GM19452 (cell line): ENCODE measurements at regions not wholly inside any gene's neighbourhood (a gene's known extent, or its start where the extent isn't known, plus 50 kb on each side); places are given as distances from the start of the nearest gene placed in this dataset.

Experiments used
- ATAC-seq: cut with Tn5 transposase; IDR thresholded peaks from one replicate; pipeline ENCODE4 v1.9.1; 2021; ENCODE audit not compliant: unreplicated experiment

DNA sequence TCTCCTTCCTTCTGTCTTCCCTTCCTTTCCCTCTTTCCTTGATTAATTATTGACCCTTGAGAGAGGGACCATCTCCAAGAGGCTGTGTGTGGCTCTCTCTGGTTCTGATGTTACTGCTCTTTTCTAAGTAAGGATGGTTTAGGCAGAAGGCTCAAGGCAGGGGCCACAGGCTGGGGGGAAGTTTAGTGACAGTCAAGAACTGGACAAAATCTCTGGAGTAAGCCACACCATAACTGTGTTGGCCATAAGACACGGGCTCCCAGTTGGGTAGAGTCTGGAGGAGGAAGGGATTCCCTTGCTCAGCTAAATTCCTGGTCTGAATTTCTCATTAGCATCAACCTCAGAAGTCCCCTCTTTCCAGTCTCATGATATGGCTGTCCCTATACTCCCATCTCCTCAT is 74.7 kb downstream of the BUD13 start:
- ATAC-seq: no peak

DNA sequence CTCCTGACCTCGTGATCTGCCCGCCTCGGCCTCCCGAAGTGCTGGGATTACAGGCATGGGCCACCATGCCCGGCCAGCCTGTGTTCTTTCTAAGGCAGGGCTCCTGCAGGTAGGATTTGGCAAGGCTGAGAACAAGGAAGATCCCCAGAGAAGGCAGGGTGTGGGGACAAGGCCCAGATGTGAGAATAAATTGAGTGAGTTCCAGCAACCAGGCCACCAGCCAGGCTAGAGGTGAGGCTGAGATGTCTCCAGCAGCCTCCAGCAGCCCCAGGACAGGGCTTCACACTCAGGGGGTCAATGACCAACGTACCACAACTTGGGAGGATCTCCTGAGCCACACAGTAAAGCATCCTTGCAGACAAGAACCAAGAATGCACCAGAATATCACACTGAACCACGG is 75.1 kb downstream of the BUD13 start:
- ATAC-seq: no peak

DNA sequence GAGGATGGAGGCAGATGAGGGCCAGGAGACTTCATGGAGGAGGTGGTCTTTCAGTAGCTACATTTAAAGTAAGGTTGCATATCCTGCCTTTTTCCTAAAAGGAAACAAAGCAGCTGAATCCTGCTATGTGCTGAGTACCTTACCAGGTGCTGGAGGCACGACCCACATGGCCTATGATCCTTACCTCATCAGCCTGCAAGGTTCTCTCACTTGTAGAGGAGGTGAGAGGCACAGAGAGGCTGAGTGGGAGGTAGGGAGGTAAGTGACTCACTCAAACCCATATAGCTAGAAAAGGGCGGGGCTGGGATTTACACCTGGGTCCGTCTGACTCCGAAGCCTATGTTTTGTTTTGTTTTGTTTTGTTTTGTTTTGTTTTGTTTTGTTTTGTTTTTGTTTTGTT is 75.8 kb downstream of the BUD13 start:
- ATAC-seq: no peak

DNA sequence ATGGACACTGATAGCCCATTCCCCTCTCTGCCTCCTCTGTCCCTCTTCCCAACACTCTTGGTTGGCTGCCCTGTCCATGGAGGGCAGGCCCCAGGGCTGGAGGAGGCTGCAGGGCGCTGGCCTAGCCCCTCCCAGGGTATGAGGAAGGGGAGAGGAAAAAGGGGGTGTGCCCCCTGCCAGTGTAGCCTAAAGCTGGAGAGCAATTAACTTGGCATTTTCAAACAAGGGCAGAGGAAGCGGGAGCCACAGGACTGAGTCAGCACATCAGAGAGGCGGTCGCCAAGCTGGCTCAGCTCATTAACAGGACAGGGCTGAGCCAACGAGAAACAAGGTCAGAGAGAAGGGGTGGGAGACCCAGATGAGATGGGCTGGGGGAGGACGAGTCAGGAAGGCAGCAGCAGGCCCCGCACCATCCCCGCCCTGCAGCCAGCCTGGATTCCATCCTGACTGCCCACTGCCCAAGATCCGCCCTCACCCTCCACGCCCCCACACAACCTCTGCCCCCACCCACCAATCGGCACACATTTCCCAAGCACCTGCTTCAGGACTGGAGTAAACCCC is 76.3 kb downstream of the BUD13 start:
- ATAC-seq: no peak

DNA sequence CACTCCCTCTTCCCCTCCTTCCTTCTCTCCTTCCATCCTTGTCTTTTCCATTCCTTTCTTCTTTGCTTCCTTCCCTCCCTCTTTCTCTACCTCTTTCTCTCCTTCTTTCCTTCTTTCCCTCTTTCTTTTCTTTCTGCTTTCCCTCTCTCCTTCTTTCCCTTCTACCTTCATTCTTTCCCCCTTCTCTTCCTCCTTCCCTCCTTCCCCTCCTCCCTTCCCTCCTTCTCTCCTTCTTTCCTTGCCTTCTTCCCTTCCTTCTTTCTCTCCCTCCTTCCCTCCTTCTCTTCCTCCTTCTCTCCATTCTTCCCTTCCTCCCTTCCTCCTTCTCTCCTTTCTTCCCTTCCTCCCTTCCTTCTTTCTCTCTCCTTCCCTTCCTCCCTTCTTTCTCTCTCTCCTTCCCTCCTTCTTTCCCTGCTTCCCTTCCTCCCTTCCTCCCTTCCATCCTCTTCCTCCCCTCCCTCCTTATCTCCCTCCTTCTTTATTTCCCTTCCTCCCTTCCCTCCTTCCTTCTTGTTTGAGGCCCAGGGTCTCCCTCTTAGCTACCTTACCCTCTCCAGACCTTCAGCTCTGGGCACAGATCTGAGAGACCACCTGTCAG is 77.0 kb downstream of the BUD13 start:
- ATAC-seq: no peak

DNA sequence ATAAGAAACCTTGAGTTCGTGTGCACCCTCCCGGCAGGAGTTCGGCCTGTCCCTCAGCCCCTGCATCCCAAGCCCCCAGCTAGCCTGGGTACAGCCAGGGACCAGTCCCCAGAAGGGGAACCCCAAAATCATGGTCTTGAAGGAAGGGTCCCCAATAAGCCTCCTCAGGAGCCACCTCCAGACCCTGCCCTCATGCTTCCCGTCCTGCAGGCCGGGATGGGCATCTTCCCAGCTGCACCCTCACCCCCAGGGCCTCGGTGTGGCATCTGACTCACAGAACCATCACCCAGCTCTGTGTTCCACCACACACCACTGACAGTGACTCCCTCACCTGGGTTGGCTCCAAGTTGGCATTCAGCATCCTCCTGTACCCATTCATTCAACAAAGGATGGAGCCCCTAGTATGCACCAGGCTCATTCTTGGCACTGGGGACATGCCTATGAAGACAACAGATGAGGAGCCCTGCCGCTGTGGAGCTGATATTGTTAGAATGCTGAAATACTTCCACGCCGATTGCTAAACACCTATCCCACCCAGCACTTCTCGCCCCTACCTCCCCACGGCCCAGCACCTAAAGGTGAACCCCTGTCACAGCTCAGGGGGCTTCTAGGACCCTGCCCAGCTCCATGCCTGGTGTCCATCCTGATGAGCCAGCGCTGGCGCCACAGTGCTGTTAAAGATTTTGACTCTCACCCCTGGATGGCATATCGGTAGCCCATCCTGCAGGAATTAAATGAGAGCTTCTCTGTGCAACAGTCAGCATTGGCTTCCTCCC is 77.8 kb downstream of the BUD13 start:
- ATAC-seq: no peak

DNA sequence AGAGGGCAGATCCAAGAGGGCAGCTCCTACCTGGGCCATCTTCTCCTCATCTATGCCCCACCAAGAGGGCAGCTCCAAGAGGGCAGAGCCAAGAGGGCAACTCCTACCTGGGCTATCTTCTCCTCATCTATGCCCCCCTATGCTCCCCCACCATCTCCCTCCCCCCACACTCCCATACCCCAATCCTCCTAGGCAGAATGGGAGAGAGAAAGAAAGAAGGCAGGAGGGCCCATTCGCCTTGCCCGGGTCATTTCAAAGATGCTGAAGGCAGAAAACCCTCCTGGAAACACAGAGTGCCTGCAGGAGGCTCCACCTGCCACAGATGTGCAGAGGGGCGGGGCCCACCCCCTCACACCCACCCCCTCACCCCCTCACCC is 78.5 kb downstream of the BUD13 start:
- no peak for ATAC-seq

DNA sequence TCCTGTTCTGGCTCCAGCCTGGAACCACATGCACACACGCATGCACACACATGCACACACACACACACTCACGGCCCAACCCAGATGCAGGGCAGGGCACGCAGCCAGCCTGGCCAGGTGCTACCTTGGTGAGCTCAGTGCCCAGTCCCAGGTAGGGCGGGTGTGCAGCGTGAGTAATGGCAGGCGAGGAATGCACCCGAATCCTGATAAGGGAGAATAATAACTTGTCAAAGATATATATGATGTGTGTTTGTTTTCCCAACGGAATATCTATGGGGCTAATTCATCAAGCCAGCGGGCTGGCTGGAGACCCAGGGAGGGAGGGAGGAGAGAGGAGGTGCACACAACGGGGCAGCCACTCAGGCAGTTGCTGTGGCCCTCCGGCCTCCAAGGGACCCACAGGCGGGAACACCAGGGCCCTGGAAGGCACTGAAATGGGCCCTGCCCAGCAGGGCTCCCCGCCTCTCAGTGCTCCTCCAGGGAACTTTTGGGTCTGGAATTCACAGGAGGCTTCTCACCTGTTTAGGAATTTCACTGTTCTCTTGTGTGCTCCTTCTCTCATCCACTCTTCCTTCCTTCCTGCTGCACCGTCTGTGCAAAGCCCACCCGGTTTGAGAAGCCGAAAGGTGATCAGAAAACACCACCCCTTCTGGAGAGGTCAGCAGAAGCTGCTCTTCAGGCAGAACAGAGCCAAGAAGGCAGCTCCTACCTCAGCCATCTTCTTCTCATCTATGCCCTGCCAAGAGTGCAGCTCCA is 79.0 kb downstream of the BUD13 start:
- no peak for ATAC-seq

DNA sequence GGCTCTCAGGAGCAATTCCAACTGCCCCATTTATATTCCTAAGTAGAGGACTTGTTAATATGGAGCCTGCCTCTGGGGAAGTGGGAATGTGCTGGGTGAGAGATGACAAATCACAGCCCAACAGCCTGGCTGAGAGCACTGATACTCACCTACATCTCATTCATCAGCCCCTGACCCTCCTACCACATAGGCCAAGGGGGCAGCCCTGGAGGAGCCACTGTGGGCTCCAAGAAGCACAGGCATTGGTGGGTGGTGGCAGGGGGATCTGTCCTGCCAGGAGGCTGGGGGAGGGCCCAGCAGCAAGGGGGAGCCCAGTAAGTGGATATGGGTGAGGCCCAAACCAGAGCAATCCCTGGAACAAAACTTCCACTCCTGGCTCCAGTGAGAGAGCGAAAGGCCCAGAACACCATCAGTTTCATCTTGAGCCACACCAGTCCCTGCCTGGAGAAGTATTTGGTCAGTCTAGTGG is 79.7 kb downstream of the BUD13 start:
- ATAC-seq: no peak

DNA sequence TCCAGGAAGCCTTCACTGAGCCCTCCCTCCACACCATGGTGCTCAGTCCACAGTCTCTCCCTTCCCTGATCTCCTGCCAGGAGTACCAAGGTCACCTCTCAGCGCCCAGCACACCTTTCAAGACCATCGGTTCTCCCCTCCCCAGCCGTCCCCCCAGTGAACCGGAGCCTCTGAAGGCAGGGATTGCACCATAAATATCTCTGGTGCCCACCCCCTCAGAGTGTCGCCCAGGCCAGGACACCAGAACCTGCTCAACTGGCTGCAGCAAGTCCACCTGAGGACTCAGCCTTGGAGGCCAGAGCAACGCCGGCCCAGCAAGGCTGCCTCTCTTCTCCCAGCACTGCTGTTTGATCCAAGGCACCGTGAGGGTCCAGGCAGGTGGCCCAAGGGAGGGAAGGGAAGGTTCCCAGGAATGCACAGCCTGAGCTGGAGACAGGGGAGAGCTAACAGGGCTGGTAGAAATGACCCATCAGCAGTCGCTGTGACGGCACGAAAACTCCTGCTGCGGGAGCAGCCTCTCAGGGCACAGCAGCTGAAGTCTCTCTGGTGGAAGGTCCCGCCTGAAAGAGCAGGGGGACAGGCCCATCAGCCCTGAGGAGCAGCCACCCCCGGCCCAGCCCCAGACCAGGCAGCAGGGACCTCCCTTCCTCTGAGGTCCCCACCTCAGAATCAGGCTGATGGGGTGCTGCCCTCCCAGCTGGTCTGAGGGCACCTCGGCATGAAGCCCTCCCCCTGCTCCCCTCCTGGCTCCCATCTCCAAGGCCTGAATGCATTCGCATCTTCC is 80.3 kb downstream of the BUD13 start:
- ATAC-seq: no peak

DNA sequence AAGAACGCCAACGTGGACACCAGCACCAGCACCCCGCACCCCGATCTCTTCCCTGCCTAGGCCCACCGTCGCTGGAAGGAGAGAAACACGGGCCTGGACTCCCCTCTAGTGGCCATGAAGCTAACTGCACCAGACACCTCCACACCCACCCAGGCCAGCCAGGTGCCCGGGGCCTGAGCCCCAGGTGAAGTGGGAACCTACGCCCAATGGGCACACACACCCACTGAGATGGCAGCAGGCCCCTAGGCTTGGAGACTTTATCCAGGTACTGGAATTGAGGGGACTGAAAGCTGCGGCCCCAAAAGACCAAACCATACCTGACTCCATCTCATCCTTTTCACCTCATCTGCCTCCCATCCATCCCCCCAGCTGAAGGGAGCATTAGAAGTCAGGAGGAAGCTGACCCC is 81.0 kb downstream of the BUD13 start:
- no peak for ATAC-seq

DNA sequence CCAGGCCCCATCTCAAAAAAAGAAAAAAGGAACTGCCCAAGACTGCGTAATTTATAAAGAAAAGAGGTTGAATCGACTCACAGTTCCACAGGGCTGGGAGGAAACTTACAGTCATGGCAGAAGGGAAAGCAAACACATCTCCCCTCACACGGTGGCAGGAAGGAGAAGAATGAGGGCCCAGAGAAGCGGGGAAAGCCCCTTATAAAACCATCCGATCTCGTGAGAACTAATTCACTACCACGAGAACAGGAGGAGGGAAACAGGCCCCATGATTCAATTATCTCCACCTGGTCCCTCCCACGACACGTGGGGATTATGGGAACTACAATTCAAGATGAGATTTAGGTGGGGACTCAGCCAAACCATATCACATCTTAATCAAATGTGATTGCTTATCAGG is 82.2 kb downstream of the BUD13 start:
- ATAC-seq: no peak

DNA sequence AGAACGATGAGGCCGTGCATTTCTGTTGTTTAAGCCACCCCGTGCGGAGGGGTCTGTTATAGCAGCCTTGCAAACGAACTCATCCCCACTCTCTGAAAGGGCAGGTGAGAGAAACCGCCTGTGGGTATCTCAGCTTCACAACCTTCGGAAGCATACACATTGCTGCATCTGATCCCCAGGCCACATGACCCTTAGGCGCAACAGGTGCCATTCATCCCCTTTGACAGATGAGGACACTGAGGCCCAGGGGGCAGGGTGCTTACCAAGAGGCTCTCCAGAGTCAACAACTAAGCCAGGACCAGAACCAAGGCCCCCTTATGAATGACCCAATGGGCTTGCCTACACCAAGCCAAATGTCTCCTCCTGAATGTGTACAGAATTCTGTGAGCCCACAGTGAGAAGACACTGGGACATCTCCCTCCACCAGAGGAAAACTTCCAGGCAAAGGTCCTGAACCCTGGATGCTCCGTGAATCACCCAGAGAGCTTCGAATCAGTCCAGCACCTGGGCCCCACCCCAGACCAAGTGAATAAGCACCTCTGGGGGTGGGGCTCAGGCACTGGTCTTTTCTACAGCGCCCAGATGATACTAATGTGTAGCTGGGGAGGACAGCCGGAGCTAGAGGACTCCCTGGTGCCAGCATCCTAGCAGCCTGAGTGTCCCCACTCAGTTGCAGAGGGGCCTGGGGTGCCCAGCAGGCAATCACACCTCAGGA is 83.2 kb downstream of the BUD13 start:
- no peak for ATAC-seq

DNA sequence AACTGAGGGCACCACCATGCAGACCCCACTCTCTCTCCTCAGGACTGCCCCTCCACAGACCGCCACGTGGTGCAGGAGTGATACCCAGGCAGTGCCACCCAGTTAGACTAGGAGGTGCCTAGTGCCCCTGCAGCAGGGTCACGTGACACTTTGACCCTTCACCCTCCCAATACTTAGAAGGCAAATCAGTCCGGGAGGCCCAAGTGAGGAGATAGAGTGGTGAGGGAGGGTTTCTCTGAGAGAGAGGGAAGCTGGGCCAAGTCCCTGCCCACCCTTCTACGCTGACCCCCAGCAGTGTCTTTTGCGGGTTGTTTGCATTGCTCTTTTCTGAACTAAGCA is 84.6 kb downstream of the BUD13 start:
- no peak for ATAC-seq

DNA sequence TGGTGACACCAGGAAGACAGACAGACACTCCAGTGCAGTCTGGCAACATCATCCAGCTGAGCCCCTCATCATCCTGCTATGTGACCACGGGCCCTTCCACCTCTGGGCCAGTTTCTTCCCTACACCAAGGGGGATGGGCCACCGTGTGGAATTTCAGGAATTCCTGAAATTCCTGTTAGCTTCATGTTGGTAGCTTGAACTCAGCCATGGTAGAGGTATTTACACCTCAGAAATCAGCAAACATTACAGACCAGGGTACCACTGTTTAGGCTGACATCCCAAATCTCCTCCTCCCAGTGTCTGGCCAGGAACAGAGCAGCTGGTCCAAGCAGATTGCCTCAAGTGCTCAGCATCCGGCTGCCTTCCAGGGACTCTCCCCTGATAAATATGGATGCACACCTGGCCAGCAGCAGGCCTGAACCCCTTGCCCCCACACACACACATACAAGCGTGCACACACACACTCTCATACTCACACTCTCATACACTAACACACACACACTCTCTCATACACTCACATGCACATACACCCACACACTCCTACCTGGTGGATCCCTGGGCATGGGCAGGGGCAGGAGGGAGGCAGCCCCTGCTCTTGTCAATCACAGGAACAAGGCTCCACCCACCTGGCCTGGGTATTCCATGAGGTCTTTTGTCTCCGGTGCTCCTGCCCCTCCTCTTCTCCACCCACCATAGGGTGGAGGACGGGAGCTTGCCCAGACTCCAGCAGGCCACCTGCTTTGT is 85.2 kb downstream of the BUD13 start:
- ATAC-seq: no peak

DNA sequence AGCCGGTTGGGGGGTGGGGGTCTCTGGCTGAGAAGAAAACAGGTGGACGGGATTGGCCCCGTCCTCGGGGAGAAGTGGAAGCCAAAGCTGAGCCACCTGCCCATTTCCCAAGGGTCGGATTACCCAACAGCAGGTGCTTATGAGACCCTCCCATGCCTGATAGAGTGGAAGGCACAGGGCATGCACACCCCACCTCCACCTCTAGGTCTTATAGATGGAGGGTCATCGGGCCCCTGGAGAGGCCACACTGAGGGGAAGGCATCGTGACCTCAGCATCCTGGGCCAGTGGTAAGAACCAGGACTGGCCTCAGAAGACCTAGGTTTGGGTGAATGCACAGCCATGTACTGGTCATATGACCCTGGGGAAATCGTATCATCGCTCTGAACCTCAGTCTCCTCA is 85.9 kb downstream of the BUD13 start:
- no peak for ATAC-seq

DNA sequence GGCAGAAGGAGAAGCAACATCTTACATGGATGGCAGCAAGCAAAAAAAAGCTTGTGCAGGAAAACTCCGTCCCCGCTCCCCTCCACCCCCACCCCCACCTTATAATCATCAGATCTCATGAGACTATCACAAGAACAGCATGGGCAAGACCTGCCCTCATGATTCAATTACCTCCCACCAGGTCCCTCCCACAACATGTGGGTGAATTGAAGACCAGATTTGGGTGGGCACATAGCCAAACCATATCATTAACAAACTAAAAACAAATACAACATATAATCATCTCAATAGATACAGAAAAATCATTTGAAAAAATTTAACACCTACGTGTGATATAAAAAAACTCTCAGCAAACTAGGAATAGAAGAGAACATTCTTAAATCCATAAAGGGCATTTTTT is 88.8 kb downstream of the BUD13 start:
- ATAC-seq: no peak

DNA sequence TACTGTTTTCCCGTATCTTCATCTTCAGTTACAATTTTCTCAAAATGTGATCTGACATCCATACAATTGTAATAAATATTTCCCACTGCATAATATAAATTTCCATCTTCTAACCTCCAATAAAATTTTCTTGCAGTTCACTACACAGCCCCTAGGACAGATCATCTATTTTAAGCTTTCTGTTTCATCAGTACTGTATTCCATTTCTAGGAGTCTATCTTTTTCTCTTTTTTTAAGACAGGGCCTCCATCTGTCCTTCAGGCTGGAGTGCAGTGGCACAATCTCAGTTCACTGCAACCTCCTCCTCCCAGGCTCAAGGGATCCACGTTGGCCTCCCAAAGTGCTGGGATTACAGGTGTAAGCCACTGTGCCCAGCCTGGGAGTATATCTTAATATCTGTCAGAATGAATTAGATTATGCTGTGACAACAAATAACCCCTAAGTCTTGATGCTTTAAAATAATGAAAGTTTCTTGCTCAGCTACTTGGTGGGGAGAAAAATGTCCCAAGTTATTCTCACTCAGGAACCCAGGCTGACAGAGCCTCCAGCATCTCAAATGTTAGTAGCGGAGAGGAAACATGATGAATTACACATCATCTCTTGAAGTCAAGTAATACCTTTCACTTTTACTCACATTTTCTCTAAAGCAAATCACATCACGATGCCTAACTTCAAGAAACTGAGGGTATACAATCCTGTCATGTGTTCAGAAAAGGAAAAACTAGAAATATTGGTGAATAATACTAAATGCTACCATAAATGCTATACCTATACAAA is 92.2 kb downstream of the BUD13 start:
- ATAC-seq: no peak

DNA sequence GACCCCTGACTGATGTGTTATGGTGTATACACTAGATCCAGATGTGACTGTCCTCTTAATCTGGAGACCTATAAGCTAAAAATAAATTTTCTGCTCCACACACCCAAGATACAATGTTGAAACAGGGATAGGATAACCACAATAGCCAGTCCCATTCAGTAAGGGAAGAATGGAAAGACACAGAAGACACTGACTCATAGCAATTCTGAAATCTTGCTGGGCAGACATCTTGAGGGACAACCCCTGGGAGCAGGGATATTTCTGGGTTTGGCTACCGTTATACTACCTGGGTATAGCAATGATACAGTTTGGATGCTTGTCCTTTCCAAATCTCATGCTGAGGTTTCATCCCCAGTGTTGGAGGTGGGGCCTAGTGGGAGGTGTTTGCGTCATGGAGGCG is 93.9 kb downstream of the BUD13 start:
- ATAC-seq: no peak
